ENCODE measurements at regions not wholly inside any gene's neighbourhood (a gene's known extent, or its start where the extent isn't known, plus 50 kb on each side); places are given as distances from the start of the nearest gene placed in this dataset.

- no peak overlapping the region for H3K27ac ChIP-seq (ENCODE audit: extremely low read depth, low read depth, low read length)
- no peaks in the 10 kb centered on the region for H3K9me3 ChIP-seq (ENCODE audit: control insufficient read depth, insufficient read depth, low read depth, low read length)
- ChIA-PET CTCF (no interaction called here), POLR2A (no interaction called here)
- no peak for TF ChIP-seq ZNF133 (tag by site-specific recombination; IDR thresholded peaks at IDR 0.05)
- H3K4me3 ChIP-seq (ENCODE audit: low read depth, low read length) = no peak overlapping the region
- no peaks in the 10 kb centered on the region for H3K4me1 ChIP-seq (ENCODE audit: control insufficient read depth, insufficient read depth, low read length)
- H3K36me3 ChIP-seq (ENCODE audit: control insufficient read depth in 2 of 2, insufficient read depth in 1 of 2, low read length in 2 of 2) = no peaks in the 10 kb centered on the region
Measured at GRCh38 chr4:167787231-167787630, 305.1 kb upstream of the ANXA10 start.

GRCh38 chr4:167802463-167803212 lies 289.7 kb upstream of the ANXA10 start:
- Histone ChIP-seq H3K4me3 (ENCODE audit: low read depth, low read length) (no peak overlapping the region), H3K36me3 (ENCODE audit: control insufficient read depth in 2 of 2, insufficient read depth in 1 of 2, low read length in 2 of 2) (no peaks in the 10 kb centered on the region), H3K9me3 (ENCODE audit: control insufficient read depth, insufficient read depth, low read depth, low read length) (no peaks in the 10 kb centered on the region), H3K27ac (ENCODE audit: extremely low read depth, low read depth, low read length) (no peak overlapping the region), H3K4me1 (ENCODE audit: control insufficient read depth, insufficient read depth, low read length) (no peaks in the 10 kb centered on the region)
- ChIA-PET CTCF (no interaction called here), POLR2A (no interaction called here)
- TF ChIP-seq ZNF670 (tag by site-specific recombination; IDR thresholded peaks at IDR 0.05; ENCODE audit: low read depth) = no peak
- TF ChIP-seq ZNF19 (tag by site-specific recombination; IDR thresholded peaks at IDR 0.05; ENCODE audit: low read depth) = no peak
- TF ChIP-seq ZNF416 (tag by site-specific recombination; IDR thresholded peaks at IDR 0.05) = no peak
- no peak for TF ChIP-seq ZNF704 (tag by site-specific recombination; IDR thresholded peaks at IDR 0.05)
- TF ChIP-seq ZBTB20 (tag by site-specific recombination; IDR thresholded peaks at IDR 0.05) = no peak
- no peak for TF ChIP-seq IKZF3 (tag by site-specific recombination; IDR thresholded peaks at IDR 0.05)
- TF ChIP-seq BCL6B (tag by site-specific recombination; IDR thresholded peaks at IDR 0.05) = no peak
- no peak for TF ChIP-seq ZNF768 (tag by site-specific recombination; IDR thresholded peaks at IDR 0.05)
- no peak for TF ChIP-seq ZNF830 (tag by site-specific recombination; IDR thresholded peaks at IDR 0.05; ENCODE audit: low read depth)
- TF ChIP-seq ZNF148 (tag by site-specific recombination; IDR thresholded peaks at IDR 0.05; ENCODE audit: borderline replicate concordance) = no peak
- TF ChIP-seq ZNF302 (tag by site-specific recombination; IDR thresholded peaks at IDR 0.05; ENCODE audit: low read depth) = no peak
- TF ChIP-seq MEIS1 (CRISPR knock-in tag; IDR thresholded peaks at IDR 0.05; ENCODE audit: borderline replicate concordance) = no peak

GRCh38 chr4:167811958-167812357 lies 280.4 kb upstream of the ANXA10 start:
- no peaks in the 10 kb centered on the region for H3K9me3 ChIP-seq (ENCODE audit: control insufficient read depth, insufficient read depth, low read depth, low read length)
- no peak overlapping the region for H3K4me3 ChIP-seq (ENCODE audit: low read depth, low read length)
- H3K4me1 ChIP-seq (ENCODE audit: control insufficient read depth, insufficient read depth, low read length) = no peaks in the 10 kb centered on the region
- ChIA-PET POLR2A (no interaction called here), CTCF (interaction anchor here (0.6 to 0.7 kb wide), 2 partner anchors 156 to 304 kb away, joined by 4 read pairs; no protein-coding TSS in a partner anchor)
- no peaks in the 10 kb centered on the region for H3K36me3 ChIP-seq (ENCODE audit: control insufficient read depth in 2 of 2, insufficient read depth in 1 of 2, low read length in 2 of 2)
- no peak overlapping the region for H3K27ac ChIP-seq (ENCODE audit: extremely low read depth, low read depth, low read length)
- TF ChIP-seq, protein P1, sequence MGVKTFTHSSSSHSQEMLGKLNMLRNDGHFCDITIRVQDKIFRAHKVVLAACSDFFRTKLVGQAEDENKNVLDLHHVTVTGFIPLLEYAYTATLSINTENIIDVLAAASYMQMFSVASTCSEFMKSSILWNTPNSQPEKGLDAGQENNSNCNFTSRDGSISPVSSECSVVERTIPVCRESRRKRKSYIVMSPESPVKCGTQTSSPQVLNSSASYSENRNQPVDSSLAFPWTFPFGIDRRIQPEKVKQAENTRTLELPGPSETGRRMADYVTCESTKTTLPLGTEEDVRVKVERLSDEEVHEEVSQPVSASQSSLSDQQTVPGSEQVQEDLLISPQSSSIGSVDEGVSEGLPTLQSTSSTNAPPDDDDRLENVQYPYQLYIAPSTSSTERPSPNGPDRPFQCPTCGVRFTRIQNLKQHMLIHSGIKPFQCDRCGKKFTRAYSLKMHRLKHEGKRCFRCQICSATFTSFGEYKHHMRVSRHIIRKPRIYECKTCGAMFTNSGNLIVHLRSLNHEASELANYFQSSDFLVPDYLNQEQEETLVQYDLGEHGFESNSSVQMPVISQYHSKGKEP (tag by site-specific recombination; IDR thresholded peaks at IDR 0.05) = no peak
- TF ChIP-seq YY2 (tag by site-specific recombination; IDR thresholded peaks at IDR 0.05) (no peak), ZNF514 (tag by site-specific recombination; IDR thresholded peaks at IDR 0.05) (no peak), ZNF701 (tag by site-specific recombination; IDR thresholded peaks at IDR 0.05) (no peak), ZNF112 (tag by site-specific recombination; IDR thresholded peaks at IDR 0.05) (no peak), ZNF423 (tag by site-specific recombination; IDR thresholded peaks at IDR 0.05) (no peak), ZNF157 (tag by site-specific recombination; IDR thresholded peaks at IDR 0.05) (no peak), ZNF530 (tag by site-specific recombination; IDR thresholded peaks at IDR 0.05; ENCODE audit: low read depth) (no peak), ZNF184 (tag by site-specific recombination; IDR thresholded peaks at IDR 0.05) (no peak), ZNF394 (tag by site-specific recombination; IDR thresholded peaks at IDR 0.05; ENCODE audit: borderline replicate concordance) (no peak), HOXD13 (CRISPR knock-in tag; IDR thresholded peaks at IDR 0.05; ENCODE audit: borderline replicate concordance) (no peak), ZBTB7A (tag by site-specific recombination; IDR thresholded peaks at IDR 0.05; ENCODE audit: low read depth) (no peak), ZNF140 (tag by site-specific recombination; IDR thresholded peaks at IDR 0.05) (no peak), ZNF24 (tag by site-specific recombination; IDR thresholded peaks at IDR 0.05) (no peak)
